ENCODE measurements at regions not wholly inside any gene's neighbourhood (a gene's known extent, or its start where the extent isn't known, plus 50 kb on each side); places are given as distances from the start of the nearest gene placed in this dataset.
"Not testable (repeated sequence)": the region's sequence is repeated elsewhere in the genome, so short reads cannot be mapped to it uniquely, and the experiment has no call there.

GRCh38 chr20:51184289-51184688 lies 161.4 kb upstream of the KCNG1 start:
- DNase-seq = no peak

GRCh38 chr20:51183451-51183850 lies 160.5 kb upstream of the KCNG1 start:
- DNase-seq = no peak

GRCh38 chr20:51182571-51182970 lies 159.7 kb upstream of the KCNG1 start:
- no peak for DNase-seq

GRCh38 chr20:51178153-51178552 lies 155.2 kb upstream of the KCNG1 start:
- DNase-seq = no peak

GRCh38 chr20:51176876-51177275 lies 154.0 kb upstream of the KCNG1 start:
- DNase-seq = no peak

GRCh38 chr20:51176446-51176845 lies 153.5 kb upstream of the KCNG1 start:
- no peak for DNase-seq

- no peak for DNase-seq
These were observed 152.8 kb upstream of the KCNG1 start for GRCh38 chr20:51175724-51176123.

- no peak for DNase-seq
These were observed 152.2 kb upstream of the KCNG1 start for GRCh38 chr20:51175156-51175555.

- no peak for DNase-seq
These were observed 151.6 kb upstream of the KCNG1 start for GRCh38 chr20:51174536-51174935.

GRCh38 chr20:51172558-51173428 lies 149.9 kb upstream of the KCNG1 start:
- no peak for DNase-seq

GRCh38 chr20:51171141-51171540 lies 148.2 kb upstream of the KCNG1 start:
- no peak for DNase-seq

GRCh38 chr20:51169813-51170212 lies 146.9 kb upstream of the KCNG1 start:
- no peak for DNase-seq

- DNase-seq = not testable (repeated sequence)
These were observed 145.0 kb upstream of the KCNG1 start for GRCh38 chr20:51167911-51168310.

- DNase-seq = no peak
These were observed 143.6 kb upstream of the KCNG1 start for GRCh38 chr20:51166489-51166888.

- DNase-seq = no peak
These were observed 142.2 kb upstream of the KCNG1 start for GRCh38 chr20:51165131-51165530.

GRCh38 chr20:51164731-51165130 lies 141.8 kb upstream of the KCNG1 start:
- DNase-seq = no peak

GRCh38 chr20:51163996-51164600 lies 141.2 kb upstream of the KCNG1 start:
- no peak for DNase-seq

GRCh38 chr20:51162015-51162414 lies 139.1 kb upstream of the KCNG1 start:
- DNase-seq = no peak

GRCh38 chr20:51160821-51161220 lies 137.9 kb upstream of the KCNG1 start:
- DNase-seq = no peak

- DNase-seq = no peak
These were observed 137.1 kb upstream of the KCNG1 start for GRCh38 chr20:51159981-51160380.

- DNase-seq = no peak
These were observed 136.4 kb upstream of the KCNG1 start for GRCh38 chr20:51159303-51159702.

- DNase-seq = no peak
These were observed 135.3 kb upstream of the KCNG1 start for GRCh38 chr20:51158226-51158625.

- DNase-seq = no peak
These were observed 133.4 kb upstream of the KCNG1 start for GRCh38 chr20:51156041-51156982.

Measured in stimulated activated CD4-positive, alpha-beta T cell treated with anti-CD3 and anti-CD28 coated beads, Interleukin-12 subunit alpha, Interleukin-12 subunit beta, amount 100 ng/mL, for 4 hours (primary cell).